ENCODE measurements at regions not wholly inside any gene's neighbourhood (a gene's known extent, or its start where the extent isn't known, plus 50 kb on each side); places are given as distances from the start of the nearest gene placed in this dataset.
"Not testable (repeated sequence)": the region's sequence is repeated elsewhere in the genome, so short reads cannot be mapped to it uniquely, and the experiment has no call there.

DNA sequence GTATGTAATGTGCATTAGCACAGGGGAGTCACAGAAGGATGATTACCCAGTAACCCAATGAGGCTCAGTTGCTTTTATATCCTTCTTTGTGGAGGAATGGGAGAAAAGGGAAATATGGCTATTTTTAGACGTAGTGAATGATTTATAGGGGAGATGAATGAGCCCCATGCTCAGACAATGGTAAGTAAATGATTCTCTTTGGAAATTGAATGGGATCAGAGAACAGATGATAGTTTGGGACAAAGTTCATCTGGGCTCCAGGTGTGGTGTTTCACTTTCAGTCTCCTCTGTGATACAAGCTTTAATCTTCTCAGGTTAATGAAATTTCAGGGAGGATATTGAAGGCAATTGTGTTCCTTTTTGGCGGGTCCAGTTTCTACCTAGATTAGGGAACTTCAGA is 63.0 kb upstream of the MPP7 start:
- H3K4me3 ChIP-seq = no peak overlapping the region
- H3K9me3 ChIP-seq = no peaks in the 10 kb centered on the region
- 27% methylated on average over 2 of the region's 2 CpGs for WGBS
- H3K27me3 ChIP-seq (replicated peaks; ENCODE audit: insufficient read depth) = no peaks in the 10 kb centered on the region
- H3K36me3 ChIP-seq = no peaks in the 10 kb centered on the region
- TF ChIP-seq POLR2AphosphoS5 (IDR thresholded peaks at IDR 0.05) (no peak), POLR2A (IDR thresholded peaks at IDR 0.05) (no peak)
- TF ChIP-seq, protein P1, sequence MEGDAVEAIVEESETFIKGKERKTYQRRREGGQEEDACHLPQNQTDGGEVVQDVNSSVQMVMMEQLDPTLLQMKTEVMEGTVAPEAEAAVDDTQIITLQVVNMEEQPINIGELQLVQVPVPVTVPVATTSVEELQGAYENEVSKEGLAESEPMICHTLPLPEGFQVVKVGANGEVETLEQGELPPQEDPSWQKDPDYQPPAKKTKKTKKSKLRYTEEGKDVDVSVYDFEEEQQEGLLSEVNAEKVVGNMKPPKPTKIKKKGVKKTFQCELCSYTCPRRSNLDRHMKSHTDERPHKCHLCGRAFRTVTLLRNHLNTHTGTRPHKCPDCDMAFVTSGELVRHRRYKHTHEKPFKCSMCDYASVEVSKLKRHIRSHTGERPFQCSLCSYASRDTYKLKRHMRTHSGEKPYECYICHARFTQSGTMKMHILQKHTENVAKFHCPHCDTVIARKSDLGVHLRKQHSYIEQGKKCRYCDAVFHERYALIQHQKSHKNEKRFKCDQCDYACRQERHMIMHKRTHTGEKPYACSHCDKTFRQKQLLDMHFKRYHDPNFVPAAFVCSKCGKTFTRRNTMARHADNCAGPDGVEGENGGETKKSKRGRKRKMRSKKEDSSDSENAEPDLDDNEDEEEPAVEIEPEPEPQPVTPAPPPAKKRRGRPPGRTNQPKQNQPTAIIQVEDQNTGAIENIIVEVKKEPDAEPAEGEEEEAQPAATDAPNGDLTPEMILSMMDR (IDR thresholded peaks at IDR 0.05) = no peak
- no peak overlapping the region for H3K27ac ChIP-seq
- DNase-seq (ENCODE audit: low spot score) = no peak
- H3K4me1 ChIP-seq (replicated peaks) = no peaks in the 10 kb centered on the region
- intact Hi-C loops (cut with DNase I) = no loop called here

DNA sequence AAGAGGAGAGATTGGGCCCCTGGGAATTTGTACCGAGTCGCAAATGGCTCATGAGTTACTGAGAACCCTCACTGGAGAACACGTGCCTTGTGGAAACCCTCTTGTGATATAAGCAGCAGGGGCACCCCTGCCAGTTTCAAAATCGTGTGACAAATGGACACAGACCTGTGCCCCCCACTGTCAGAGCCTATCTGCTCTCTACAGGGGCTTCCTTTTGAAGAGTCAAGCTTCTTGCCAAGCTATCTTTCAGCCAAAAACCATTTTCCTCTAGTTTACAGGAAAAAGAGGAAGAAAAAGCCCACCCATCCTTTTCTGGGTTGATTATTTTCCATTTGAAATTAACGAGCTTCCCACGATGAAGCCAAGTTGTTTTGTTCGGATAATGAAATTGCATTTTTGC is 64.1 kb upstream of the MPP7 start:
- DNase-seq (ENCODE audit: low spot score) = no peak
- WGBS = 63% methylated on average over 7 of the region's 7 CpGs
- H3K27ac ChIP-seq = no peak overlapping the region
- TF ChIP-seq, protein P1 (IDR thresholded peaks at IDR 0.05) = no peak
- TF ChIP-seq POLR2AphosphoS5 (IDR thresholded peaks at IDR 0.05) (no peak), POLR2A (IDR thresholded peaks at IDR 0.05) (no peak)
- intact Hi-C loops (cut with DNase I) = no loop called here
- H3K4me1 ChIP-seq (replicated peaks) = no peaks in the 10 kb centered on the region
- no peak overlapping the region for H3K4me3 ChIP-seq
- no peaks in the 10 kb centered on the region for H3K27me3 ChIP-seq (replicated peaks; ENCODE audit: insufficient read depth)
- H3K36me3 ChIP-seq = no peaks in the 10 kb centered on the region
- no peaks in the 10 kb centered on the region for H3K9me3 ChIP-seq

DNA sequence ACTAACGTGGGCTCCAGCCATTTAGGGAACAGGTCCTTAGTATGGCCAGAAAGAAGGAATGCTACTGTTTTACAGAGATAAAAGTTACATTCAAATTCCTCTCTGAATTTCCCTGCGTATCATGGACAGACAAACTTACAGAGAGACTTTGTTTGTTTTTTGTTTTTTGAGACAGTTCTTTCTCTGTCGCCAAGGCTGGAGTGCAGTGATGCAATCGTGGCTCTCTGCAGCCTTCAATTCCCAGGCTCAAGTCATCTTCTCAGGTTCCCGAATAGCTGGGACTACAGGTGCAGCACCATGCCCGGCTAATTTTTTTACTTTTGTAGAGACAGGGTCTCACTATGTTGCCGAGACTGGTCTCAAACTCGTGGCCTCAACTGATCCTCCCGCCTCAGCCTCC is 64.5 kb upstream of the MPP7 start:
- Histone ChIP-seq H3K4me3 (no peak overlapping the region), H3K27ac (no peak overlapping the region), H3K9me3 (no peaks in the 10 kb centered on the region), H3K4me1 (replicated peaks) (no peaks in the 10 kb centered on the region), H3K27me3 (replicated peaks; ENCODE audit: insufficient read depth) (no peaks in the 10 kb centered on the region), H3K36me3 (no peaks in the 10 kb centered on the region)
- DNase-seq (ENCODE audit: low spot score) = no peak
- intact Hi-C loops (cut with DNase I) = no loop called here
- WGBS = 72% methylated on average over 9 of the region's 9 CpGs
- TF ChIP-seq POLR2AphosphoS5 (IDR thresholded peaks at IDR 0.05) (no peak), POLR2A (IDR thresholded peaks at IDR 0.05) (no peak)
- TF ChIP-seq, protein P1 (IDR thresholded peaks at IDR 0.05) = no peak

DNA sequence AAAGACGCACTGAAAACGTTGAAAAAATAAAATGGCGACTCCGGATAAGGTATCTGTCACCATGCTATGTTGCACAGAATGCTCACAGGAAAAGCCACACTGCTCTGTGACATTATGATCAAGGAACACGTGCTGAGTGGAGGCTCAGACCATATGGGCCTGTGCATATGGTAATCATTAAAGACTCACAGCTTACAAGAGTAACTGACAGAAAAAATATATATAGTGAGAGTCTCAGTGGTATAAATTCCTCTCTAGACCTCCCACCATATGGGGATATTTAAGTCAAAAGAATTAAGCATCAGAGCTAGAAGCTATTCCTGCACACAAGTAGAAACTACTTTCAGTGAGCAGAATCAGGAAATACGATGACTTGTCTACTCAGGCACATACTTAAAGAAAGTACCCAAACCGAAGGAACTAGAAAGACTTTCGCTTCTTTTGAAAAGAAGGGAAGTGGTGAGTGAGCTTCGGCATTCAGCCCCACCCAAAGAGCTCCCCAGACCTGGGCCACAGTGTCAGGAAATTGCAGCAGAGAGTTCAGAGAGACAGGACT is 65.1 kb upstream of the MPP7 start:
- intact Hi-C loops (cut with DNase I) = no loop called here
- no peaks in the 10 kb centered on the region for H3K9me3 ChIP-seq
- WGBS = 70% methylated on average over 9 of the region's 9 CpGs
- H3K27me3 ChIP-seq (replicated peaks; ENCODE audit: insufficient read depth) = no peaks in the 10 kb centered on the region
- no peaks in the 10 kb centered on the region for H3K4me1 ChIP-seq (replicated peaks)
- TF ChIP-seq POLR2AphosphoS5 (IDR thresholded peaks at IDR 0.05) (no peak), POLR2A (IDR thresholded peaks at IDR 0.05) (no peak)
- TF ChIP-seq, protein P1 (IDR thresholded peaks at IDR 0.05) = no peak
- H3K36me3 ChIP-seq = no peaks in the 10 kb centered on the region
- no peak overlapping the region for H3K4me3 ChIP-seq
- no peak for DNase-seq (ENCODE audit: low spot score)
- no peak overlapping the region for H3K27ac ChIP-seq

DNA sequence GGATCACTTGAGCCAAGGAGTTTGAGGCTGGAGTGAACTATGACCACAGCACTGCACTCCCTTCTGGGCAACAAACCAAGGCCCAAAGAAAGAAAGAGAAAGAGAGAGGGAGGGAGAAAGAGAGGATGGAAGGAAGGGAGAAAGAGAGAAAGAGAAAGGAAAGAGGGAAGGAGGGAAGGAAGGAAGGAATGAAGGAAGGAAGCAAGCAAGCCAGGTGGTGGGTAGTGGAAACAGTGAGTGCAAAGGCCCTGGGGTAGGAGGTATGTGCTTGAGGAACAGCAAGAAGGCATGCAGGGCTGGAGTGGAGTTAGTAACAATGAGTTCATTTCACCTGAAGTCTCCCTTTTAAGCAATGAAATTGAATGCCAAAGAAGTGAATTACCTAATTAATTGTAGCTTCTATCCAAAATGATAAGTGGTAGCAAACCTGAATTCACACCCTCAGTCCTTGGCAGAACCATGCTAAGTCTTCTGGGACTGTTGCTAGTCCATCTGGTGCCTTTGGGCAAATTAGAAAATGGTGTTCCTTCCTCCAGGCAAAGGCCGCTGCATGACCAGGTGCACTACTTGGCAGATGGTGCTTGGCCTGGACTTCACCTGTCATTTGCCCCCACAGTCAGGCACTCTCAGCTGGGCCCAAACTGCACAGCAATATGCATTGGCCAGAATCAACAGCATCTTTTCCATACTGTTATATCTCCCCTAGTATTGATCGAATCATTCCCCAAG is 67.4 kb upstream of the MPP7 start:
- H3K27me3 ChIP-seq (replicated peaks; ENCODE audit: insufficient read depth) = no peaks in the 10 kb centered on the region
- no peaks in the 10 kb centered on the region for H3K9me3 ChIP-seq
- no peak overlapping the region for H3K27ac ChIP-seq
- no peak overlapping the region for H3K4me3 ChIP-seq
- H3K36me3 ChIP-seq = no peaks in the 10 kb centered on the region
- DNase-seq (ENCODE audit: low spot score) = no peak
- TF ChIP-seq POLR2AphosphoS5 (IDR thresholded peaks at IDR 0.05) = no peak
- TF ChIP-seq, protein P1 (IDR thresholded peaks at IDR 0.05) = no peak
- TF ChIP-seq POLR2A (IDR thresholded peaks at IDR 0.05) = no peak
- WGBS = 100% methylated on average over 2 of the region's 2 CpGs
- intact Hi-C loops (cut with DNase I) = no loop called here
- no peaks in the 10 kb centered on the region for H3K4me1 ChIP-seq (replicated peaks)

DNA sequence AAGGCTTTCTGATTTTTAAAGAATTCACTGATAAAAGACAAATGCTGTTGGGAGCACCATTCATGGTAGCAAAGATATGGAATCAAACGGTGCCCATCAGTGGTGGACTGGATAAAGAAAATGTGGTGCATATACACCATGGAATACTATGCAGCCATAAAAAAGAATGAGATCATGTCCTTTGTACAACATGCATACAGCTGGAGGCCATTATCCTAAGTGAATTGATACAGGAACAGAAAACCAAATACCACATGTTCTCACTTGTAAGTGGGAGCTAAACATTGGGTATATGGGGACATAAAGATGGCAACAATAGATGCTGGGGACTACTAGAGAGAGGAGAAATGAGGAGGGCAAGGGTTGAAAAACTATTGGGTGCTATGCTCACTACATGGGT is 68.8 kb upstream of the MPP7 start:
- H3K4me1 ChIP-seq (replicated peaks); H3K27me3 ChIP-seq (replicated peaks; ENCODE audit: insufficient read depth); DNase-seq (ENCODE audit: low spot score); H3K27ac ChIP-seq; H3K36me3 ChIP-seq; H3K4me3 ChIP-seq; intact Hi-C loops (cut with DNase I); H3K9me3 ChIP-seq: not testable (repeated sequence)
- 85% methylated on average over 1 of the region's 1 CpG for WGBS
